ENCODE measurements at regions not wholly inside any gene's neighbourhood (a gene's known extent, or its start where the extent isn't known, plus 50 kb on each side); places are given as distances from the start of the nearest gene placed in this dataset.

- WGBS (ENCODE audit: insufficient coverage) = 80% methylated on average over 9 of the region's 10 CpGs
Measured at GRCh38 chr20:6654513-6655252, 112.8 kb upstream of the BMP2 start.

DNA sequence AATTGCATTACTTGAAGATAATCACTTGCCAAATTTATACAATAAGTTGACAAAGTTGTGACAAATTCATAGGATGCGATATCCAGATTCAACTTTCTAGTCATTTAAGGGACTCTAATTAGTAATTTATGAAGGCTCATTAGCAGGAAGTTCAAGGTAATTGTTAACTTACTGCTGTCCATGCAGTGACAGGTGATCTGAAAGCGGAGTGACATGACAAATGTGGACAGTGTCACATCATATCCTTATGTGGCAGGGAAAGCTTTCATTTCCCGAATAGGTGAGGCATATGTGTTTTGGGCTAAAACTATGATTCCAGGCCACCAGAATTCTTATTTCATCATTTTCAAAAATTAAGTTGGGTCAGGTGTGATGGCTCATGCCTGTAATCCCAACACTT is 115.9 kb upstream of the BMP2 start:
- Histone ChIP-seq H3K4me1 (ENCODE audit: control insufficient read depth, insufficient read depth, low read length) (no peaks in the 10 kb centered on the region), H3K4me3 (ENCODE audit: low read length) (no peak overlapping the region), H3K9me3 (ENCODE audit: control insufficient read depth, insufficient read depth, low read length) (no peaks in the 10 kb centered on the region), H3K36me3 (ENCODE audit: control insufficient read depth, insufficient read depth, low read length) (no peaks in the 10 kb centered on the region), H3K27ac (ENCODE audit: low read length) (no peak overlapping the region), H3K27me3 (ENCODE audit: control insufficient read depth, insufficient read depth, low read length) (no peaks in the 10 kb centered on the region)
- Mint-ChIP-seq H3K27me3 (ENCODE audit: low read depth in 2 of 2) (no peaks in the 10 kb centered on the region), H3K4me1 (no peaks in the 10 kb centered on the region), H3K36me3 (no peaks in the 10 kb centered on the region), H3K27ac (no peak overlapping the region), H3K9me3 (no peaks in the 10 kb centered on the region), H3K4me3 (no peak overlapping the region)
- no peak for TF ChIP-seq CTCF (IDR thresholded peaks at IDR 0.05)
- intact Hi-C loops (cut with micrococcal nuclease) = no loop called here
- ATAC-seq = no peak
- 92% methylated on average over 2 of the region's 3 CpGs for WGBS (ENCODE audit: insufficient coverage)
- DNase-seq = no peak

More at GRCh38 chr20:6654513-6655252, 112.8 kb upstream of the BMP2 start:
- no peaks in the 10 kb centered on the region for H3K4me1 Mint-ChIP-seq
- no peak overlapping the region for H3K27ac ChIP-seq (ENCODE audit: low read length)
- peaks cover 0 to 2% of the 10 kb centered on the region in 2 donors for H3K9me3 Mint-ChIP-seq
- intact Hi-C loops (cut with micrococcal nuclease) = no loop called here
- H3K4me1 ChIP-seq (ENCODE audit: control insufficient read depth, insufficient read depth, low read length) = no peaks in the 10 kb centered on the region
- DNase-seq (no peak), ATAC-seq (no peak)
- no peaks in the 10 kb centered on the region for H3K36me3 Mint-ChIP-seq
- H3K4me3 ChIP-seq (ENCODE audit: low read length) = no peak overlapping the region
- H3K27me3 ChIP-seq (ENCODE audit: control insufficient read depth, insufficient read depth, low read length) = no peaks in the 10 kb centered on the region
- no peak overlapping the region for H3K27ac Mint-ChIP-seq
- no peak for TF ChIP-seq CTCF (IDR thresholded peaks at IDR 0.05)
- H3K9me3 ChIP-seq (ENCODE audit: control insufficient read depth, insufficient read depth, low read length) = no peaks in the 10 kb centered on the region
- H3K27me3 Mint-ChIP-seq (ENCODE audit: low read depth in 2 of 2) = no peaks in the 10 kb centered on the region
- no peak overlapping the region for H3K4me3 Mint-ChIP-seq
- no peaks in the 10 kb centered on the region for H3K36me3 ChIP-seq (ENCODE audit: control insufficient read depth, insufficient read depth, low read length)

- H3K9me3 Mint-ChIP-seq = no peaks in the 10 kb centered on the region
- no peaks in the 10 kb centered on the region for H3K4me1 ChIP-seq (ENCODE audit: control insufficient read depth, insufficient read depth, low read length)
- H3K27ac ChIP-seq (ENCODE audit: low read length) = no peak overlapping the region
- H3K27me3 Mint-ChIP-seq (ENCODE audit: low read depth in 2 of 2) = no peaks in the 10 kb centered on the region
- no peak overlapping the region for H3K27ac Mint-ChIP-seq
- no peaks in the 10 kb centered on the region for H3K9me3 ChIP-seq (ENCODE audit: control insufficient read depth, insufficient read depth, low read length)
- H3K4me1 Mint-ChIP-seq = no peaks in the 10 kb centered on the region
- intact Hi-C loops (cut with micrococcal nuclease) = no loop called here
- no peak for TF ChIP-seq CTCF (IDR thresholded peaks at IDR 0.05)
- DNase-seq (no peak), ATAC-seq (no peak)
- no peaks in the 10 kb centered on the region for H3K36me3 Mint-ChIP-seq
- H3K4me3 Mint-ChIP-seq = no peak overlapping the region
- H3K36me3 ChIP-seq (ENCODE audit: control insufficient read depth, insufficient read depth, low read length) = no peaks in the 10 kb centered on the region
- no peak overlapping the region for H3K4me3 ChIP-seq (ENCODE audit: low read length)
- no peaks in the 10 kb centered on the region for H3K27me3 ChIP-seq (ENCODE audit: control insufficient read depth, insufficient read depth, low read length)
- WGBS (ENCODE audit: insufficient coverage) = 86% methylated on average over 5 of the region's 5 CpGs
Measured at GRCh38 chr20:6651016-6651415, 116.5 kb upstream of the BMP2 start.

All from natural killer cell (primary cell).